ENCODE measurements at regions not wholly inside any gene's neighbourhood (a gene's known extent, or its start where the extent isn't known, plus 50 kb on each side); places are given as distances from the start of the nearest gene placed in this dataset.

GRCh38 chr1:80893115-80893514, 907.6 kb upstream of the ADGRL2 start:
- TF ChIP-seq IKZF5 (CRISPR knock-in tag; IDR thresholded peaks at IDR 0.05) (no peak), MIER2 (CRISPR knock-in tag; IDR thresholded peaks at IDR 0.05) (no peak), CENPT (CRISPR knock-in tag; IDR thresholded peaks at IDR 0.05; ENCODE audit: low read depth) (no peak), ETV6 (CRISPR knock-in tag; conservative IDR thresholded peaks at IDR 0.05) (no peak), NFIB (CRISPR knock-in tag; IDR thresholded peaks at IDR 0.05; ENCODE audit: borderline replicate concordance) (no peak)
- no peak for FAIRE-seq

DNA sequence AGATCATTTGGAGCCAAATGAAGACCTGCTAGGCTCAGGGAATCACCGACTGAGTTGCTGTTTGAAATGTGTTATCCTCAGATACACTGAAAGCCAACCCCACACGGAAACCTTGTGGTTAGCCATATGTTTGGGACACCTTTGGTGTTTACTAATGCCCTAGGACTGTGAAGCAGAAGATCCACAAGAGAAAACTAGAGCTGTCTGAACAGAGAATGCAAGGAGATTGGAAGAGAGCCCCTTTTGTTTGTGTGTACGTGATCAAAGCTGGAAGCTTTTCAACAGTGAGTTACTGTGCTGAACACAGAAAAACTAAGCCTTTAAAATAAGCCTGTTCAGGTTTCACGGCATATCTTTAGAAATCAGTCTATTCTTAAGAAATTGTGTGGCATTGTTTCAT, 908.2 kb upstream of the ADGRL2 start:
- Histone ChIP-seq H3K9ac (ENCODE audit: insufficient read depth, low read depth, low read length) (no peak overlapping the region), H3K27ac (ENCODE audit: extremely low read length, insufficient read depth, low read length) (no peak overlapping the region), H3K27me3 (ENCODE audit: control insufficient read depth in 1 of 2, insufficient read depth in 2 of 2, low read length in 2 of 2) (no peaks in the 10 kb centered on the region), H3K4me2 (ENCODE audit: low read depth, low read length) (no peak overlapping the region), H3K36me3 (replicated peaks in 1 of 2; ENCODE audit: control insufficient read depth in 1 of 2, insufficient read depth in 2 of 2, low read length in 2 of 2) (no peaks in the 10 kb centered on the region), H3K79me2 (ENCODE audit: insufficient read depth, low read length) (no peaks in the 10 kb centered on the region), H4K20me1 (ENCODE audit: insufficient read depth, low read length) (no peaks in the 10 kb centered on the region), H3K9me3 (ENCODE audit: low read length) (peaks cover 73% of the 10 kb centered on the region), H2AFZ (ENCODE audit: low read length) (no peak overlapping the region), H3K4me3 (replicated peaks in 1 of 3; ENCODE audit: insufficient read depth in 1 of 3, low read depth in 2 of 3, low read length in 3 of 3) (no peak overlapping the region), H3K4me1 (ENCODE audit: insufficient read depth, low read length) (no peaks in the 10 kb centered on the region)
- 9% methylated on average over 4 of the region's 4 CpGs for WGBS (ENCODE audit: low lambda C conversion rate)
- intact Hi-C loops (cut with micrococcal nuclease; ENCODE audit: unreplicated experiment) (no loop called here), in situ Hi-C loops (cut with HindIII; ENCODE audit: extremely low pct_ligation_motif_present, low pct_unique_long_range_greater_than_20kb) (no loop called here)
- BruUV-seq (replicated peaks): no TSS peak
- no peak for ATAC-seq
- no peak for DNase-seq (ENCODE audit: low spot score)
- ChIA-PET CTCF (ENCODE audit: low intra/inter-chr PET ratio, low total read pairs) (no interaction called here), POLR2A (no interaction called here)
- FAIRE-seq: no peak
- no peak for TF ChIP-seq ZNF451 (CRISPR knock-in tag; IDR thresholded peaks at IDR 0.05)
- TF ChIP-seq HMG20B (CRISPR knock-in tag; conservative IDR thresholded peaks at IDR 0.05): no peak
- TF ChIP-seq TRIM22 (IDR thresholded peaks at IDR 0.05): no peak
- no peak for TF ChIP-seq IRX3 (CRISPR knock-in tag; IDR thresholded peaks at IDR 0.05; ENCODE audit: borderline replicate concordance, low read depth)
- no peak for TF ChIP-seq MED8 (CRISPR knock-in tag; IDR thresholded peaks at IDR 0.05; ENCODE audit: insufficient replicate concordance)
- TF ChIP-seq ZZZ3 (CRISPR knock-in tag; IDR thresholded peaks at IDR 0.05; ENCODE audit: borderline replicate concordance): no peak

More at GRCh38 chr1:80893115-80893514, 907.6 kb upstream of the ADGRL2 start:
- CTCF ChIA-PET (ENCODE audit: low intra/inter-chr PET ratio, low total read pairs): no interaction called here
- Histone ChIP-seq H3K4me2 (ENCODE audit: low read depth, low read length) (no peak overlapping the region), H3K4me3 (replicated peaks in 1 of 3; ENCODE audit: insufficient read depth in 1 of 3, low read depth in 2 of 3, low read length in 3 of 3) (no peak overlapping the region), H3K27me3 (ENCODE audit: control insufficient read depth in 1 of 2, insufficient read depth in 2 of 2, low read length in 2 of 2) (no peaks in the 10 kb centered on the region), H3K79me2 (ENCODE audit: insufficient read depth, low read length) (no peaks in the 10 kb centered on the region), H3K36me3 (replicated peaks in 1 of 2; ENCODE audit: control insufficient read depth in 1 of 2, insufficient read depth in 2 of 2, low read length in 2 of 2) (no peaks in the 10 kb centered on the region), H3K9me3 (ENCODE audit: low read length) (peaks cover 71% of the 10 kb centered on the region), H3K9ac (ENCODE audit: insufficient read depth, low read depth, low read length) (no peak overlapping the region), H3K27ac (ENCODE audit: extremely low read length, insufficient read depth, low read length) (no peak overlapping the region), H3K4me1 (ENCODE audit: insufficient read depth, low read length) (no peaks in the 10 kb centered on the region), H2AFZ (ENCODE audit: low read length) (no peak overlapping the region), H4K20me1 (ENCODE audit: insufficient read depth, low read length) (no peaks in the 10 kb centered on the region)
- no peak for ATAC-seq
- WGBS (ENCODE audit: low lambda C conversion rate): 47% methylated on average over 2 of the region's 2 CpGs
- POLR2A ChIA-PET: no interaction called here
- intact Hi-C loops (cut with micrococcal nuclease; ENCODE audit: unreplicated experiment): no loop called here
- DNase-seq (ENCODE audit: low spot score): no peak
- no TSS peak for BruUV-seq (replicated peaks)
- in situ Hi-C loops (cut with HindIII; ENCODE audit: extremely low pct_ligation_motif_present, low pct_unique_long_range_greater_than_20kb): no loop called here

Measured in HepG2 (cell line).